SW 1271 (cell line): ENCODE measurements at regions not wholly inside any gene's neighbourhood (a gene's known extent, or its start where the extent isn't known, plus 50 kb on each side); places are given as distances from the start of the nearest gene placed in this dataset.

Experiments
- DNase-seq, 2 experiments: peaks; one replicate each; lab custom pipeline; 2025; lab: John Stamatoyannopoulos, UW

DNA sequence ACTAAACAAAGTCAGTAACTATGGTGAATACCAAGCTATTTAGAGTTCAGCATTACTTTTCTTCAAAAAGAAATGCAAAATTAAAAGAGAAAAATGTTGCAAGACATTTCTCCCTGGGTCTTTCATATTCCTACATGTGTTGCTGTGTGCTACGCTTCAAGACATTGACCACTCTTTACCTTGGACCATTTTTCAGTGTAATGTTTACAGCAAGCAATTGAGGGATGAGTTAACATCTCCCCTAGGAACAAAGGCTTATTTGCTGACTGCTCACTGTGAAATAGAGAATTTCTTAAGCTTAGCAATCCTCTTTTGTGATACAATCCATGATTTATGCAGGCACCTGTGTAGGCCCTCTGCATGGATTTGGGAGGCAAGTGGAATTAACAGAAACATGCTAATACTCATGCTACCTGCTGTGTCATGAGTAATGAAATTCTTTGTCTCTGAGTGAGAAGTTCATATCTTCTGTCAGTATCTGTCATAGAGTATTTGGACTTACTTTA is 1202.9 kb upstream of the CDH8 start:
- DNase-seq = no peak

DNA sequence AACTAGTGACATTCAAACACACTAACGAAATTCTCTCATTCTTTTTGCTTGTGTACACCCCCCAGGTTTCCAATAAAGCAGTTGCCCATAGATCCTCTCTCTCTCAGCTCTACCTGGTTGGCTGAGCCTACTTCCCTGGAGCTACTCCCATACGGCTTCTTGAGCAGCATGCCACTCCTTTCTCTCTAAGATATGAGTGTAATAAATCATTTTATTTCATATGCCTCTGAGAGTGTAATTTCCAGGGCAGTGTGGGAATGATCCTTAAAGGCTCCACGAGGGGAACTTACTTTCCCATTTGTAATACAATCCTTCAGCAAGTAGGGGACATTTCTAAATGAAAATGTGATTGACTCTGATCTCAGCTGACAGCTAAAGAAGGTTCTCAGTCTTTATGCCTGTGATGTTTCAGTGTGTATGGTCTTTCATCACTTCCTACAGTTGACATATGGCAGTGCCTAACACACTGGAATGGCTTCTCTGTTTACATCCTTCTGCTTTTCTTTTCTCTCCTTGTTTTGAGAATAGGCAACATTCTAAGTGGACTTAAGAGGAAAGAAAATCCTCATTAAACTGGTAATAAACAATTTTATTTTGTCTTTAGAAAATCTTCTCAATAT is 1194.3 kb upstream of the CDH8 start:
- no peak for DNase-seq

DNA sequence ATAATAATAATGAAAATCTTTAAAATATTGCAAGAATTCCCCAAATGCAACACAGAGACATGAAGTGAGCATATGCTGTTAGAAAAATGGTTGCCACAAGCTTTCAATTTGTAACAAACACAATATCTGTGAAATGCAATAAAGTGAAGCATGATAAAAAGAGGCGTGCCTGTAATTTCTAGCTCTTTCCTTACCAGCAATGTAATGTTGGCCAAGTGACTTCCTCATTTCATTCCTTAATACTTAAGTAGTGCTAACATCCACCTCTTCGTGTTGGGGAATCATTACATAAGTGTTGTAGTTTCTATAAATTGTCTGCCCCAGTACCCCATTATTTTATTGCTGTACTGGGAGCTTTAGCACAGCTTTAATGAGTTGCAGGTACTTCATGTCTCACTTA is 1192.0 kb upstream of the CDH8 start:
- no peak for DNase-seq

DNA sequence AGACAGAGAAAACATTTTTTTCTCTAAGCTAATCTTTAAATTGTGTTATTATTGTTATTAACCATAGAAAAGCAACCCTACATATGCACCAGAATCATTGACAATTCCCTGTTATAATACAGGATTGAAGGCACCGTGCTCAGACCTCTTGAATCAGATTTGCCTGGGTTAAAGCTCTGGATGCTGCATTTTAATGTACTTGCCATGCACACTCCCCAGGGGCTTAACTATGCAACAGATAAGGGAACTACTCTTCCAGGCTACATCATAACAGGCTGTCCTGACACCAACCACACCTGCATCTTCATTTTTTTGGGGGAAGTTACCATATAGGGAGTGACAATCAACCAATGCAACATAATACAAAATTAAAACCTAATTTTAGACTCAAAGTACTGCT is 1187.6 kb upstream of the CDH8 start:
- DNase-seq = no peak

DNA sequence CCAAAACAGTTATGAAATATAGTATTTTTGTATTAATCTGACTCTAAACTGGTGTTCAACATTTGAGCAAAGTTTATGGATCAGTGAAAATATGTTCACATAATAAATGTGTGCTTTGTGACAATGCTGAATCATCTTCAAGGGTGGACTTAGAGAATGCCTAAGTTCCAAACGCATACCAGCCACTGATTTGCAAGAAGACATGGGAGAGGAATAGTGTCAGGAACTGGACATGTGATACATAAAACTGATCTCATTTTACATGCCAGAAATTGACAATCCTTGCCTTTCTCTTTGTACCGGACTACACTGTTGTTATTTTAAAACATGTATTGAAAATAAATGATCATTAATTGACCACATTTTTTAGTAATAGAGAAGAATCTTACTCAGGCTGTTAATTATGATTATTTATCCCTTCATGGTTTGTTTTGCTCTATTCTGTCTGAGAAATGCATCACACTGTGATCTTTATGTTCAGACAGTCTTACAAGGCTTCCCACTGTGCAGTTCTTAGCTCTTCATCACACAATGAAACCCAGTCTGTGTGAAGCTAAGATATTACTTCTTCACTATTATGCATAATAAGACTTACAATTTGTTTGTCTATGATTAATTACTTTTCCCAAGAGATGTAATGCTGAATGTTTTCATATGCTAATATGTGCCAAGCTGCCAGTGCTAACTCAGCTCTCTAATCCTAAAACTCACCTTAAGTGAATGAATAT is 1180.6 kb upstream of the CDH8 start:
- no peak for DNase-seq

DNA sequence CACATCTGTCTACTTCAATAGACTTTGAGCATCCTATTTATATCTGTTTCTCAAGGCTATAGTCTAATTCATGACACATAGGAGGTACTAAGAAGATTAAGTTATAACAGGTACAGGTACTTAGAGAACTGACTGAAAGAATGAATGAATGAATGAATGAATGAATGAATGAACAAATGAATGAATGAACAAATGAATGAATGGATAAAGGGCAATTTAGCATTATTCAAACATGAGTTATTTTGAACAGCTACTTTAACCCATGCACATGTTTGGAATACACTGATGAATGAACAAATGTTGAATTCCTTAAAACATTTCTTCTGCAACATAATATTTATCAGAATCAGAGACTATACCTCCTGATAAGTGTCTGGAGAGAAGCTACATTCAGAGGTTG is 1165.6 kb upstream of the CDH8 start:
- no peak for DNase-seq

DNA sequence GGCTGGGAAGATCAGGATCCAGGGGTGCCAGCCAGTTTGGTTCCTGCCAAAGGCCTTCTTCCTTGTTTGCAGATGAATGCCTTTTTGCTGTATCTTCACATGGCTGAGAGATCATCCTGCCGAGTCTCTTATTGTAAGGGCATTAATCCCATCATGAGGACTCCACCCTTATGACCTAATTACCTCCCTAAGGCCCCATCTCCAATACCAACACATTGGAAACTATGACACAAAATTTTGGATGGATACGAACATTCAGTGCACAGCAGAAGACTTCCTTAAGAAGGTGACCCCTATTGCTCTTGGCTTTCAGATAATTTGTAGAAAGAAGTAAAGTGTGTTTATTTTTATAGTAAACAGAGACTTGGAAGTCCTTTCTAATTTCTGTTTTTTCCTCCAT is 1164.7 kb upstream of the CDH8 start:
- DNase-seq = no peak

DNA sequence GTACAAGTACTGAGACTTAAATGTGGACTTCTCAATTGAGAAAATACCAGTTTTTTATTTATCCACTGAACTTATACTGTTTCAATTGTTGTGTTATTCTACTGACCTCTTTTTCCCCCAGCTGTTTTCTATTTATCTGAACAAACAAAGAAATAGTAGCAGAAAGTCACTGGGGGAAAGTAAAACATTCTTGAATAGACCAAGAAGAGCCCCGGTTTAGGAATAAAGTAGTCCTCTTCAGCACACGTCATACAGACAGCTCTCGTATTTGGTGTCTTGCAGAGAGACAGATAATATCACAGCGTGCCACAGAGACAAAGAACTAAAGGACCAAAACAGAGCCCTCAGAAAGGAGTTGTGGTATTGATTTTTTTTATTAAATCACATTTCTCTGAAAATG is 1159.1 kb upstream of the CDH8 start:
- no peak for DNase-seq

DNA sequence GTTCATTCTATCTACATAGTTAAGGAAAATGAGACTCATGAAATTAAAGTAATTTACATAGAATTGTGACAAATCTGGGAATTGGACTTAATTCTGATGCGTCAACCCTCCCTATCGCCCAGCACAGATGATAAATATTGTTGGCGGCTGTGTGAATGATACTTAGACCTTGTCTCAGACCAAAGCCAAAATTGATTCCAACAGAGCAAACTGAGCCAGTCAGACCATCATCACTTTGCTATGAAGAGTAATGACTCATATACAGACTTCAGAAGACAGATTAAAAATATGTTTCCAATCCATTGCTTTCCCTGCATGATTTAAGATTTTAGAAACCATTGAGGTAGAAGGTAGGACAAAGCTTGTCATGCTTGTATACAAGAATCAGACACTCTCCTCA is 1156.7 kb upstream of the CDH8 start:
- DNase-seq = no peak

DNA sequence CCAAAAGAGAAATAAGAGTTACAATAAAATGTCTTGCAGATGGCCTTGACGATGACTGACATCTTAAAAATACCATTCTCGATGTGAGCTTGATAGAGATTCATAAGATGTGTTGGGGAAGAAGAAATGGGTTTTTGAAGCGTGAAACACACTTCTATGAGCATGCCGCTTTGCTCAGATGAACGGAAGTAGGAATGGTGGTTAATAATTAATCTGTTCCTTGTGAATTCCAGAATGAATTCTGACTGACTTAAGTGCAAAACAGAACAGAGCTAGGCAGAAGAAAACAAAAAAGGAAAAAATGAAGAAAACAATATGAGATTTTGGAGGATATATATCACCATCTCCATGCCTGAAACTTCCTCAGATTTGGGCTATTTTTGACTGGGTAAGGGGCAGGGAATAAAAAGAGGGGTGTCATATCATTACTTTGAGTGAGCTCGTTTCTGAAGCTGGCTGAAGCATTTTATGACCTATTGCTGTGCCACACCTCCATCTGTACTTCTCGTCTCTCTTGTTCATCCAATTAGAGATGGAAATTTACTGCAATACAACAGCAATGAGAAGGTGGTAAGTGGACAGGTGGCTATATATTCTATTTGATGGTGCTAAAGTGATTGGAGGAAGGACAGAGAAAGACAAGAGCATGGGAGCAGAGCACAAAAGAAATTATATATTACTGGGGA is 1152.0 kb upstream of the CDH8 start:
- no peak for DNase-seq

DNA sequence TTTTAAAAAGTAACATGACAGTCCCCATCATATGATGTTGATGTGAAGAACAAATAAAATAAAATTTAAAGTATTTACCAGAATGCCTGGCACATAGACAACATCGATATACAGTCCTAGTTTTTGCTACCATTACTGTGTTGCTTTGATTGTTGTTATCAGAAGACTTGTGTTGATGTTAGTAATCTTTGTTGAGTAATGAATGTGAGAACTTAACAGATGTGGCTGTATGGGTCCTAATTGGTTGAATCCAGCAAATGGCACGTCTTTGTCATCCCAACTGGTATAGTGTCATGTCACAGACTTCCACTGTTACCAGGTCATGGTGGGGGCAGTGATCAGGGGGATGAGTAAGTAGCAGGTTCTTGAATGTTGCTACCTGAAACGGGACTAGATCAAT is 1151.4 kb upstream of the CDH8 start:
- DNase-seq = no peak

DNA sequence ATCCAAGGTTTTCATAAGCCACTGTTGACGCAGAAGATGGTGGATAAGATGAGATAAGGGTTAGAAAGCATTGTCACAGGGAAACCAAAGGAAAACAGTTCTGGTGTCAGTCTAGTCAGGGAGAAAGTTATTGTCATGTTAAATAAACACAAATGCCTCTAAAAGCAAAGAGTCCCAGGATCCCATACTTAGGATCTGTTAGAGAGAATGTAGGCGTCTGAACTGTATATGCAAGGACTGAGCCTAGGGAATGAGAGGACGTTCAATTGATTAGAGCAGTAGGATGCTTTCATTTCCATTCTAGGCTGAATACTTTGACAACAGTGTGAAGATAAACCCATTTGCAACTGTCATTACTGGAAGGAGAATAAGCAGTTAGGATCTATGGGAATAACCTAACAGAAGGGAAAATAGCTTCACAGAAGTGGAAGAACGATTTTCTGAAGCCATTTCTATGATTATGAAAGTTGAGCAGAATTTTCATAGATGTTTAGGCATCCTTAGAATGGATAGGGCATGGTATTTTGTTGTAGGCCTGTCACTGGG is 1149.1 kb upstream of the CDH8 start:
- no peak for DNase-seq

DNA sequence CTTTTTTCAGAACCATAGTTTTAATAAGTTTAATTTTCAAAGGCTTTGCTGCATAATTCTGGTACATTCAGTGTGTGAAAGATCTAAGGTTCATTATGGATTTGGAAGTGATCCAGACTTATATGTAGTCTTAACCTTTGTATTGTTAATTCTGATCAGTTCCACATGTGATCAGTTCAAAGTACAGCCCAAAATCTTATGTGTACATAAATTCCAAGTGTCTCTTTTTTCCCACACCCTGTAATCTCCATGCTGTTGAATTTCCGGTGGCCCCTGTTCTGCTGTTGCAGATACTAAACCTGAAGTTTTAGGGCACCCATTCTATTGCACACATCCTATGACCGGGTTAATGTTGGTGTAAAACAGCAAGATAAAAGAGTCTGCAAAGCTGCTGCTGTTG is 1147.5 kb upstream of the CDH8 start:
- no peak for DNase-seq

DNA sequence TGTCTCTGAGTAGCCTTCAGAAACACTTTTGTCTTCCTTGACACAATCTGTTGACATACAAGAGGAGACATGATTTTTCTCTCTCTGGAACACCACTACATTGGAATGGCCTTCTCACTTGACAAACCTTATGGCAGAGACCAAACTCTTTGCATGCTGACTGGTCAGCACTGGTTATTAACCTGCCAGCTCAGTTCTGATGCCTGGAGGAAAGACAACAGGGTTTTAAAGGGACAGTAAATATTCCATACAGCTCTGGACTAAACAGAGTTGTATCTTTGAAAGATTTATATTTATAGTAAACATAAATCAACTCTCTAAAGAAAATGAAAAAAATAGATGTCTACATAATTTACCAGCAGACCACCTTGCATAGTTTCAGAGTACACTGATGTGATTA is 1139.1 kb upstream of the CDH8 start:
- no peak for DNase-seq

DNA sequence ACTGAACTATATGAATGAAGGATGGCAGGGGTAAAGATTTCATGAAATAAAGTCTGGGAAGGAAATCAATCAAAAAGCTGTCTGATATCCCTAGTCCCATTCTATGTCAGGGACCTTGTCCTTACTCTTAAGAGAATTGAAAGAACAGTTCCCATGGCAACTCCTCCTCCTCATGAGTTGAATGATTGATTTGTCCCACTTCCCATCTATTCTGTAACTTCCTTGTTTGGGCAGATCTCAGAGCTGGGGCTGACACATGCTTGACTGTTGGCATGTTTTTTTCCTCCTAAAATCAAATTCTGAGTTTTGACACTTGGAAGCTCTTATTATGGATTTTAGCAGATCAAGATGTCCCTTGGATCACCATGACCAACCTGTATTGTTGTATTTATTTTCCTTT is 1138.6 kb upstream of the CDH8 start:
- no peak for DNase-seq

DNA sequence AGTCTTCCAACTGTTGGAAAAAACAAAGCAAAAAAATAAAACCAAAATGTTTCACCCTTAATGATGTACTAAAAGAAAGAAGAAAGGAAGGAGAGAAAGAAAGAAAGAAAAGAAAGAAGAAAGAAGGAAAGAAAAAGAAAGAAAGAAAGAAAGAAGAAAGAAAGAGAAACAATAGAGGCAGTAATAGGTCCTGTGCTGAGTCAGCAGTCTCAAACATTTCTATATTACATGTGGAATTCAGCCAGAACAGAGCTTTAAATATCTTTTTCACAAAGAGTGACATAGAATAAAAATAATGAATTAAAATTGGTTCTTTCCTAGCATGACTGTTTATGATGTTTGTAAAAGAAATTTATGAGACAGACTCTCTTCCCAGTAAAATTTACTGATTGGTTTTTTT is 1135.3 kb upstream of the CDH8 start:
- no peak for DNase-seq

DNA sequence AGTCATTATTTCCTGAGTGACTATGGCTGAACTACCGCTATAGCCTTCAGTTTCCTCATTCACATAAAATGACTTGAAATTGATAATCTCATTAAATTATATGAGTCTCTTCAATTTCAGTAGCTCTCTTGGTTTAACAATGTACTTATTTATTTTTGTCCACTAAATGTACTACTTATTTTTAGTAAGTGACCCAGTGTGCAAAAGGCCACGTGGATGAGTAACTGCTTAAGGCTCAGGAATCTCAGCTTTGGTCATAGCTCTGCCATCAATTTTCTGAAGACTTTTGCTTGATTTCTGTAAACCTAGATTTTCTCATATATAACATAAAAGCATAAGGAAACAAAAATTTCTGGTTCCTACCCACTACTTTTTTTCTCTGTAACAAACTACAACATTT is 1132.9 kb upstream of the CDH8 start:
- no peak for DNase-seq

DNA sequence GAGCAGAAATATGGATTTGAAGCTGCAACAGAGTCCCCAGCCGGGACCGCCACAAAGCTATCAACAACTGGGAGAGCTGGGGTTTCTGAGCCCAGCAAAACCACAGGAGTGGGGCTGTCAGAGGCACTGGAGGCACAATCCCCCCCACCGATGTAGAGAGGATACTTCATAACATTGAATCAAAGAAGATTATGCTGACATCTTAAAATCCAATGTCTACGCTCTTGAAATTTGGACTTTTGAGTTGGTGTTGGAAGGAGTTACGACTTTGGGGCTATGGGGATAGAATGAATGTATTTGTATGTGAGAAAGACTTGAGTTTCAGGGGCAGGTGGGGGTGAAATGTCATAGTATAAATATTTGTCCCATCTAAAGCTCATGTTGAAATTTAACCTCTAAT is 1121.6 kb upstream of the CDH8 start:
- no peak for DNase-seq

DNA sequence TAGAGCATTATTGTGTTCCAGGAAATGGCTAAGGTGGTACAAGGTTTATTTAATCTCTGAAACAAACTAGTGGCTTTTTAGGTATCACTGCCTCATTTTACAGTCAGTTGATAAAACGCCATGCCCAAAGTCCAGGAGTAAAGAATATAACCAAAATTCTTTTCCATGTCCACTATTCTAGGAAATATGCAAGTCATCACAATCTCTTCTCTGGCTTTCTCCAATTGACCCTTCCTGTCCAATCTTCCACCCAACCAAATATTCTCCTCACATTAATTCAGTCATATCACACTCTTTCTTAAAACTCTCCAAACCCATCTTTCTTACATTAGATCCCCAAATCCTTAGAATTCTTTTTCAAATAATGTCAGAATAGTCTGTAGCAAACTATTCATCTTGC is 1110.0 kb upstream of the CDH8 start:
- DNase-seq = no peak

DNA sequence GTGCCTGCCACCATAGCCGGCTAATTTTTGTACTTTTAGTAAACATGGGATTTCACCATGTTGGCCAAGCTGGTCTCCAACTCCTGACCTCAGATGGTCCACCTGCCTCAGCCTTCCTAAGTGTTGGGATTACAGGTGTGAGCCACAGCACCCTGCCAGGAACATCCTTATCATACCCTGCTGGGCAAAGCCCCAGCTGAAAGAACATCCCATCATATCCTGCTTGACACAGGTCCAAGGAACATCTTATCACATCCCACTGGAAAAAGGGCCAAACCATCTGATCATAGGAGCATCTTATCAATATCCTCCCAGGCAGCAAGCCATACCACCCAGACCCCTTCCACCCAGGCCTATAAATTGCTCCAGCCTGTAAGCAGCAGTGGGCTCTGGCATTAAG is 1109.2 kb upstream of the CDH8 start:
- no peak for DNase-seq

DNA sequence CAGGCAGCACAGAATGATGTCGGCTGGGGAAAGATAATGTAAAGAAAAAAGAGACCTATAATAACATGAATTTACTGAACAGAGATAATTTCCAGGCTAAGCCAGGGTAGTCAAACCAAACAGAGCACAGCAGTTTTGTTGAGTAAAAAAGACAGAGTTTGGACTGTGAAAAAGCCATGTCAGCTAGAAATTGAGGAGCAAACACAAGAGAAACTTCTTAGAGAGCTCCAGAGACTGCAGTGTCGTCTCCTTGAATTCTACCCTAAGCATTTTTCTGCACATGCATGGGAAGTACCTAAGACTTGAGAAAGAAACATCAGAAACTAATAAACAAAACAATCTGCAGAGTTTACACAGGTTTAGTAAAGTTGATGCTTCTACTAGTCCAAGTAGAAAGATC is 1098.8 kb upstream of the CDH8 start:
- no peak for DNase-seq

DNA sequence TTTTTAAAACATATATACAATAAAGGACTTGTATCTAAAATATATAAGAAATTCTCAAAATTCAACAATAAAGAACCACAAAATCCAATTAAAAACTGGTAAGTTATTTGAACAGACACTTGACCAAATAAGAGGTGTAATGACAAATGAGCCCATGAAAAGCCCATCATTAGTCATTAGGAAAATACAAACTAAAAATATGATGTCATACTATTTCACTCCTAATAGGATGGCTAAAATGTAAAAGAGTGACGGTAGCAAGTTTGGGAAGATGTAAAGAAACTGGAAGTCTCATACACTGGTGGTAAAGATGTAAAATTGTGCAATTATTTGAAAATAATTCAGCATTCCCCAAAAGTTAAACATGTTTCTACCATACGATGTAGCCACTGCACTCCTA is 1095.3 kb upstream of the CDH8 start:
- no peak for DNase-seq

DNA sequence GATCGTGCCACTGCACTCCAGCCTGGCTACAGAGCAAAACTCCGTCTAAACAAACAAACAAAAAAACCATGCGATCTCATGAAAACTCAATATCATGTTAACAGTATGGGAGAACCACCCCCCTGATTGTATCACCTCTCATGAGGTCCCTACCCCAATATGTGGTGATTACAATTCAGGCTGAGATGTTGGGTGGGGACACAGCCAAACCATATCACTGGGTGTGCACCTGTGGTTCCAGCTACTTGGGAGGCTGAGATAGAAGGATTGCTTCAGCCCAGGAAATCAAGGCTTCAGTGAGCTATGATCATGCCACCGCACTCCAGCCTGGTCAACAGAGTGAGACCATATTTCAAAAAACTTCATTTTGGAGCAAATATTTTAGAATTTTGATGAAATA is 1094.7 kb upstream of the CDH8 start:
- no peak for DNase-seq
